C4-2B (cell line): ENCODE measurements at regions not wholly inside any gene's neighbourhood (a gene's known extent, or its start where the extent isn't known, plus 50 kb on each side); places are given as distances from the start of the nearest gene placed in this dataset.

Experiments
- H3K27ac ChIP-seq: fragments of 450-650 bp; 2 replicates; pipeline ENCODE4 v1.5.1; 2017
- ZFX ChIP-seq: fragments of 450-650 bp; IDR thresholded peaks from 2 replicates; pipeline ENCODE4 v1.6.1; 2017
- TF ChIP-seq, protein P1 (sequence below): fragments of 450-650 bp; conservative IDR thresholded peaks from 2 replicates; pipeline ENCODE4 v1.5.1; 2017; ENCODE audit warnings: mild to moderate bottlenecking

DNA sequence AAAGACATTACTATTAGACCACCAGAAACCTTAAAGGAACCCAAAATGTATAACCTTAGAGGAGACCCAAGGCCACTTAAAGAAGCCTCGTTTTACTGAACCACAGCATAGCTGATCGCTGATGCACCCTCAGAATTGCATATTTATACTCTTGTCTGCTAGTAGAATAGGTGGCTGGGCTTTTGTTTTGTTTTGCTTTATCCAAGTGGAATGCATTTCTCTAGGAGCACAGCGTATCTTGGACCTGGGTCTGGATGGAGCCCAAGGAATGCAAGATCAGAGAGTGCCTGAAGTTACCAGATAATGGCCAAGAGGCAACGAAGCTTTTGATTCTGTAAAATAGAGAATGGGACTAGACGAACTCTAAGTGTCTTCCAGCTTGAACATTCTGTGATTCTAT is 129.2 kb upstream of the COL8A1 start:
- no peak overlapping the region for H3K27ac ChIP-seq
- TF ChIP-seq, protein P1, sequence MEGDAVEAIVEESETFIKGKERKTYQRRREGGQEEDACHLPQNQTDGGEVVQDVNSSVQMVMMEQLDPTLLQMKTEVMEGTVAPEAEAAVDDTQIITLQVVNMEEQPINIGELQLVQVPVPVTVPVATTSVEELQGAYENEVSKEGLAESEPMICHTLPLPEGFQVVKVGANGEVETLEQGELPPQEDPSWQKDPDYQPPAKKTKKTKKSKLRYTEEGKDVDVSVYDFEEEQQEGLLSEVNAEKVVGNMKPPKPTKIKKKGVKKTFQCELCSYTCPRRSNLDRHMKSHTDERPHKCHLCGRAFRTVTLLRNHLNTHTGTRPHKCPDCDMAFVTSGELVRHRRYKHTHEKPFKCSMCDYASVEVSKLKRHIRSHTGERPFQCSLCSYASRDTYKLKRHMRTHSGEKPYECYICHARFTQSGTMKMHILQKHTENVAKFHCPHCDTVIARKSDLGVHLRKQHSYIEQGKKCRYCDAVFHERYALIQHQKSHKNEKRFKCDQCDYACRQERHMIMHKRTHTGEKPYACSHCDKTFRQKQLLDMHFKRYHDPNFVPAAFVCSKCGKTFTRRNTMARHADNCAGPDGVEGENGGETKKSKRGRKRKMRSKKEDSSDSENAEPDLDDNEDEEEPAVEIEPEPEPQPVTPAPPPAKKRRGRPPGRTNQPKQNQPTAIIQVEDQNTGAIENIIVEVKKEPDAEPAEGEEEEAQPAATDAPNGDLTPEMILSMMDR: no peak
- TF ChIP-seq ZFX: no peak

DNA sequence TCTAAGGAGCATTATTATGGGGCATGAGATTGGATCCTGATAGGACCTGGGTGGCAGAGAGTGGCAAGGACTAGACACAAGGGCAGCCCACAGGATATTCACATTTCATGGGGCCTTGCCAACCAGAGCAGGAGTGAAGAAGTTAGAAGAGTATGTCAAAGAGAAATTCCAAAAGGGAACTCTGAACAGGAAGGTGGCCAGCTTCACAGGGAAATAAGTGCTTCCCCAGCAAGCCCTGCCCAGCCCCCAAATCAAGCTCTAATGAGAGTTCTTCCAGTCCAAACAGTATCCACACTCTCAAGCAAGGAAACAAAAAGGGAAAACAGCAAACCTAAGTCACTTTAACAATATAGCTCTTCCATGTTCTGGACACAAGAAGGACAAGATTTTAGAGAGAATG is 130.2 kb upstream of the COL8A1 start:
- no peak overlapping the region for H3K27ac ChIP-seq
- TF ChIP-seq ZFX: no peak
- TF ChIP-seq, protein P1: no peak

DNA sequence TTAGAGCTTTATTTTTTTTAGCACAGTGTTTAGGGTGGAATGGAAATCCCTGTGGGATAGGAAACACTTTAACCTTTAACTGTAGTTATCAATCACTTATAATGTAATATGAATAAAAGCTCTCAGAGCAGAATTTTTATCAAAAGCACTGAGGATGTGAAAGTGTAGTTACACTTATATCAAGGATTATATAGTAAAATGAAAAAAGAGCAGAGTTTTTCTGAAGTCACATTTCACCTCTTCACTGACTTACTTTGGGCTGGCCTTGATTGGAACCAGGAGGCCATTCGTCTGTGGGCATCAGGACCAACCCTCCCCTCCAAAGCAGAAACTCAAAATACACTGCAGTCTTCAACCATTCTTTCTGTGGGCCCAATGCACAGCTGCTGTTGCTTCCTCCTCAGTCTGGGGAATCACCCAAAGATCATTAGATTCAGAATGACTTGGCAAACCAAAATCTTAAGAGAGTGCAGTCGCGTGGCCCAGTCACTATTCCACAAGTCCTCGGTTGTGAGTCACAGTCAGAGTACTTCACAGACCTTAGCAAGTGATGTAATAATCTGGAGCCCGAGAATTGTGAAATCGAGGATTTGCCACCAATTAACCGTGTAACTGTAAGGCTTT is 132.6 kb upstream of the COL8A1 start:
- no peak overlapping the region for H3K27ac ChIP-seq
- TF ChIP-seq ZFX: no peak
- TF ChIP-seq, protein P1: no peak

DNA sequence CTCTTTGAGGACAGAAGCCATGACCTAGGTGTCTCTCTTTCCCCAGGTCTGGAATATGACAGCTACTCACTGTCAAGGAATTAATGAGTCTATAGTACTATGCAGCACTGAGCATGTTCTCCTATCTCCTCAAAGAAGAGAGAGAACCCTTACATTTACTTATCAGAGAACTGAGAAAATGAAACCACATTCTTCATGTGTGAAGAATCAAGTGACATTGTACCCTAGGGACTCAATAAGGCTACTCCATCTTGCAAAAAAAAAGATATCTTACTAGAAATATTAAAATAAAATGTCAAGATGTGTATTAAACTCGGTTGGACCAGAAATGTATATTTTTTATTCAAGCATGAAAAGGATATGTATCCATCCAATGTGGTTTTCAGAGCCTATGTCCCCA is 133.2 kb upstream of the COL8A1 start:
- TF ChIP-seq, protein P1: no peak
- TF ChIP-seq ZFX: no peak
- H3K27ac ChIP-seq: no peak overlapping the region

DNA sequence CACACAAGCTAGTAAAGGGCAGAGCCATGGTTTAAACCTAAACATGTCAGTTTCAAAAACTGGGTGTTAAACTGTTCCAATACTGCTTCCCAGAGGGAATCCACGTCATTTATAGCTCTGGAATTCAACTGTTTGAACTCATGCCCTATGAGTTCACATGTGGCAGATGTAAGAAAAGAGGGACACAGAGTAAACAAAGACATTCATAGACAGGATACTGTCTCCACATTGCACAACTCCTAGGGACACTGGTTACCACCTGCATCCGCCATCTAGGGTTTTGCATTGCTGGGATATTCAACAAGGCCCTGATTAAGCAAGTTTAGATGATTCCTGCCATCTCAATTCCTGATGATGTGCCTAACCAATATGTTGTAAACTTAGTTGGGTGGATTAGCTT is 134.1 kb upstream of the COL8A1 start:
- H3K27ac ChIP-seq: no peak overlapping the region
- TF ChIP-seq ZFX: no peak
- TF ChIP-seq, protein P1: no peak

DNA sequence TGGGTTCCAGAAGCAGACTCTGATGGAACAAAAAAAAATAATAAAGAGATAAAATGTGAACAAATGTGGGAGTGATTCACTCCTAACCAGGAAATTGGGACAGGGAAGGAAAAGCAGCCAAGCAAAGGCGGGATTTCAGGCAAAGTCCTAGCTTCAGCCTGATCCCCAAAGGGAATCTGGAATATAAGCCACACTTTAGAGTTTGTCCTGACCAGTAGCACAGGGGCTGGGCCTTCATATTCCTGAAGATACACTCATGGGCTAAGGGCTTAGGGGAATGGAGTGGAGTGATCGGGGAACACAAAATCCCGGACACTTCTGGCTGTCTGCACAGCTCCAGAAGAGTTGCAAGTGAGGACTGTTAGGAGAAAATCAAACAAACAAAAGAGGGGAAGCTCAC is 135.0 kb upstream of the COL8A1 start:
- H3K27ac ChIP-seq: no peak overlapping the region
- no peak for TF ChIP-seq ZFX
- TF ChIP-seq, protein P1: no peak

DNA sequence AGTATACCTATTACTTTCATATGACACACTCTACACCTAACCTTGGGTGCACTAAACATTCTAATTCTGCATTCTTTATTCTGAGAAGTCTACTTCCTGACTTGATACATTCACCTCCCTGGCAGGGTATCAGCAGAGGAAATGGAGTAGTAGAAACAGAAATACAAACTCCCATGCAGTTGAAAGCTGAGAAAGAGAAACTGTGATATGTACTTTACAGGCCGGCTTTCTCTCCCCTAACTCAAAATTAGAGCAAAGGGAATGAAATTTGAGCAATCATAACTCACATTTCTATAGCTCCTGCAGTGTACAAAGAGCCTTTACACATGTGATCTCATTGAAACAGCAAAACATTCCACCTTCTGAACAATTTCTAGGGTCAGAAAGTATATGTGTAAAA is 135.5 kb upstream of the COL8A1 start:
- TF ChIP-seq ZFX: no peak
- TF ChIP-seq, protein P1: no peak
- no peak overlapping the region for H3K27ac ChIP-seq
